Cerebellar cortex (tissue), 1 donor: ENCODE measurements at regions not wholly inside any gene's neighbourhood (a gene's known extent, or its start where the extent isn't known, plus 50 kb on each side); places are given as distances from the start of the nearest gene placed in this dataset.
"Not testable (repeated sequence)": the region's sequence is repeated elsewhere in the genome, so short reads cannot be mapped to it uniquely, and the experiment has no call there.

Experiments used
- DNase-seq: peaks from one replicate; pipeline ENCODE4 v3.0.0-alpha.2; 2015; ENCODE audit warnings: low spot score

GRCh38 chr6:55058682-55059081 lies 115.6 kb upstream of the HCRTR2 start:
- no peak for DNase-seq

DNA sequence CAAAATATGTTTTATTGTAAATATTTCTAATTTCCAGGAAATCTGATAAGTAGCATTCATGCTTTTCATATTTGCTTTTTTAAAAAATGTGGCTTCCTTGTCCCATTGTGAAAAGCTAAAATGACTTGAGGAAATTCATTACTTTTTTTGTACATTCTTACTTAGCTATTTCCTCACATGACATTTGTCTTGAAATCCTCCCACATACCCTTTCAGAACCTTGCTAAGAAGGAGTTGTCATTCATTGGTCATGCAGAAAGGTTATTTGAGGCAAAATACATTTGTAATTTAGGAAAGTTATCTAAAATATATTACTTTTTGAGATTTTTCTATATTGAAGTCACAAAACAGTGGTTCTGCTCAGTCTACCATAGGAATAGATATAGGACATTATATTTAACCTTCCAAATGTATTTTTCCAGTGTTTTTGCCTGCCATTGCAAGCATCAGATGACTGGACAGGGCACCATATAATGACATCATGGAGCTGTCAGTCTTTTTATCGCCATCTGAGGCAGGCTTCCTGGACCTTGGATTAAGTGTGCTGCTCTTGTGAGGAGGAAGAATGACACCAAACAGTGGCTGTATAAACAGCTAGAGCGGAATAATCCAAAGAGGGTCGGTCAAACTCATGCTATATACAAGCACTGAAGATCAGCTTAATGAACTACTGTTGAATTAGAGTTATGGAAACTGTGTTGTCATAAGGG lies 109.4 kb upstream of the HCRTR2 start:
- DNase-seq = no peak

DNA sequence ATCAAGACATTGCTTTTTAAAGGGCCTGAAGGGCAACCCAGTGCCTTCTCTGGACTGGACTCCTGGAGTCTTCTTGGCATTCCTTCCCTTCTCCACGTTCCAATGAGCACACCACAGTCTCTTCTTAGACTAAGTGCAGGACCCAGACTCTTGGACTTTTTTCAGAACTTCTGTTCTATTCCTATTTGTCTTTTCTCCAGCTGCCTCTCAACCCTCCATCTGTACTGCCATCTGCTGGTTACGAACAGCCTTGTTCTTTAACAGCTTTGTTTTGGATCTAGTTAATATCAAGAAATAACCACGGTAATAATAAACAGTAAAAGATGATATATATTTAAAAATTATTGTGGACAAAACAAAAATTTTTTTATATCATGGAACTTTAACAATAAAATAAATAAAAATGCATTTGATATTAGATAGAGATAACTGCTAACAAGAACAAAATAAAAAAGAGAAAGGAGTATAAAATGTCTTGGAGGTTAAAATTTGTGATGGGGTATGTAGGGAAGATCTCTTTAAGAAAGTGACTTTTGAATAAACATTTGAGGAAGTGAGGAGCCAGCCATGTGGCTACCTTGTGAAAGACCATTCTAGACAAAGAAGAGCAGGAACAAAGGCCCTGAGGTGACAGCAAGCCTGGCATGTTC lies 105.1 kb upstream of the HCRTR2 start:
- DNase-seq = peak; percentile 33

GRCh38 chr6:55082021-55082420 lies 92.3 kb upstream of the HCRTR2 start:
- DNase-seq = no peak

- not testable (repeated sequence) for DNase-seq
These were observed 86.3 kb upstream of the HCRTR2 start for GRCh38 chr6:55088011-55088410.

DNA sequence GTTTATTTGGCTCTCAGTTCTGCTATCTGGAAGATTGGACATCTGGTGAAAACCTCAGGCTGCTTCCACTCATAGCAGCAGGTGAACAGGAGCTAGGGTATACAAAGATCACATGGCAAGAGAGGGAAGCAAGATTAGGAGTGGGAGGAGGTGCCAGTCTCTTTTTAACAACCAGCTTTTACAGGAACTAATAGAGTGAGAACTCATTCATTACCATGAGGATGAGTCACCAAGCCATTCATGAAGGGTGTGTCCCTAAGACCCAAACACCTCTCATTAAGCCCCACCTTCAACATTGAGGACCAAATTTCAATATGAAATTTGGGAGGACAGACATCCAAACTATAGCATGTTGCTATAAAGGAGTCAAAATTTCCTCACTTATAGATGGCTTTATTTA lies 85.4 kb upstream of the HCRTR2 start:
- DNase-seq = no peak

- no peak for DNase-seq
These were observed 85.0 kb upstream of the HCRTR2 start for GRCh38 chr6:55089325-55089724.

GRCh38 chr6:55100686-55101085 lies 73.6 kb upstream of the HCRTR2 start:
- DNase-seq = no peak

DNA sequence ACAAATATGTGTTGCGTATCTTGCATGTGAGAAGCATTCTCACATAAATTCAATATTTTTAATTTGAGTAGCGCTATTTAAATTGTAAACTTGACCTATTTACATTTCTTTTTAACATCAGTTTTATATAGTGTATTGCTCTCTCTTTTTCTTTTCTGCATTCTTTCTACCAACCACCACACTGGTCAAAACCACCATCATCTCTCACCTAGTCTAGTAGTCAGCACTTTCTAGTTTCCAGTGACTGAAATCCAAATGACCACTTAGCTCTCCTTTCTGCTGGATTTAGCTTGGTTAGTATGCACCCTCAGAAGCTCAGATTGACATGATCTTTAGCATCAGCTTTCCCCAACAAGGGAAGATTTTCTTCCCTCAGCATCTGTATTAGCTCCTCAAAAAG lies 73.2 kb upstream of the HCRTR2 start:
- no peak for DNase-seq

GRCh38 chr6:55108134-55109130 lies 65.9 kb upstream of the HCRTR2 start:
- DNase-seq = no peak

- DNase-seq = no peak
These were observed 57.0 kb upstream of the HCRTR2 start for GRCh38 chr6:55117267-55117666.

GRCh38 chr6:55124241-55124640 lies 50.1 kb upstream of the HCRTR2 start:
- not testable (repeated sequence) for DNase-seq
